ENCODE measurements at regions not wholly inside any gene's neighbourhood (a gene's known extent, or its start where the extent isn't known, plus 50 kb on each side); places are given as distances from the start of the nearest gene placed in this dataset.

- Histone ChIP-seq H3K9ac (ENCODE audit: control insufficient read depth, insufficient read depth, low read length) (no peak overlapping the region), H3K27ac (ENCODE audit: control insufficient read depth, insufficient read depth) (no peak overlapping the region), H4K20me1 (ENCODE audit: control insufficient read depth, insufficient read depth) (no peaks in the 10 kb centered on the region), H3K4me1 (ENCODE audit: control insufficient read depth, insufficient read depth, low read length) (no peaks in the 10 kb centered on the region), H3K4me2 (ENCODE audit: control insufficient read depth, insufficient read depth) (no peak overlapping the region), H3K4me3 (no peak overlapping the region), H3K9me3 (replicated peaks; ENCODE audit: control insufficient read depth, insufficient read depth, low read length) (no peaks in the 10 kb centered on the region), H3K27me3 (replicated peaks in 1 of 2; ENCODE audit: control insufficient read depth in 2 of 2, insufficient read depth in 2 of 2, low read length in 1 of 2) (no peaks in the 10 kb centered on the region; a peak in 2 of 4 replicates), H3K79me2 (ENCODE audit: control insufficient read depth, insufficient read depth, low read length) (no peaks in the 10 kb centered on the region), H2AFZ (ENCODE audit: control insufficient read depth, low read depth, low read length) (no peak overlapping the region), H3K36me3 (ENCODE audit: control insufficient read depth in 2 of 2, insufficient read depth in 2 of 2, low read length in 1 of 2) (no peaks in the 10 kb centered on the region)
- no peak for FAIRE-seq
- CTCF ChIA-PET, result interaction anchor here (1.1 kb wide), 1 partner anchor 79 kb away, joined by 3 read pairs; no protein-coding TSS in a partner anchor
- BruUV-seq (replicated peaks), result no TSS peak
- SMC1A ChIA-PET (ENCODE audit: uncharacterized antibody, unreplicated experiment), result interaction anchor here (1.4 kb wide), 1 partner anchor 9 kb away, joined by 5 read pairs; no protein-coding TSS in a partner anchor
- whole genome bisulfite sequencing (ENCODE audit: insufficient coverage, insufficient replicate concordance, low lambda C conversion rate, missing lambda C conversion rate), result 29% methylated on average over 2 of the region's 2 CpGs
- RAD21 ChIA-PET (ENCODE audit: unreplicated experiment), result no interaction called here
- no peak for ATAC-seq
- DNase-seq (ENCODE audit: low read depth, low spot score), result no peak
- POLR2A ChIA-PET, result no interaction called here
- no peak for TF ChIP-seq ZNF687 (IDR thresholded peaks at IDR 0.05)
- intact Hi-C loops (cut with micrococcal nuclease; ENCODE audit: unreplicated experiment) (no loop called here), in situ Hi-C loops (cut with MboI) (no loop called here)
Measured at GRCh38 chr2:133975676-133976428, 278.0 kb upstream of the MGAT5 start.

DNA sequence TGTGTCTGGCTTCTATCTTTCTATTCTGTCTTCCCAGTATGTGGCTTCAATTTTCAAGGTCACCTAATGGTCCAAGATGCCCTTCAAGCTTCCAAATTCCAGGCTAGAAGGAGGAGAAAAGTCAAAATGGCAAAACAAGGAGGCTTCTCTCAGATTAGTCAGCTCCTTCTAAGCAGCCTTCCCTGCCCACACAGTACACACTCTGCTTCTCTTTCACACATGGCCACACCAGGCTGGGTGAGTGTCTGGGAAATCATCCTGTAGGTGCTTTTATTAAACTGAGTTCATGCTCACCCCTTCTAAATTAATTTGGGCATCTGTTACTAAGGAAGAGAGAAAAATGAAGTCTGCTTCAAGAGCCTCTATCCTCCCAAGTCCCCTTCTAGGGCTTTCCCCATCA is 277.2 kb upstream of the MGAT5 start:
- Histone ChIP-seq H3K79me2 (ENCODE audit: control insufficient read depth, insufficient read depth, low read length) (no peaks in the 10 kb centered on the region), H3K27me3 (replicated peaks in 1 of 2; ENCODE audit: control insufficient read depth in 2 of 2, insufficient read depth in 2 of 2, low read length in 1 of 2) (no peaks in the 10 kb centered on the region; a peak in 2 of 4 replicates), H3K9me3 (replicated peaks; ENCODE audit: control insufficient read depth, insufficient read depth, low read length) (no peaks in the 10 kb centered on the region), H3K27ac (ENCODE audit: control insufficient read depth, insufficient read depth) (no peak overlapping the region), H4K20me1 (ENCODE audit: control insufficient read depth, insufficient read depth) (no peaks in the 10 kb centered on the region), H3K9ac (ENCODE audit: control insufficient read depth, insufficient read depth, low read length) (no peak overlapping the region), H3K4me3 (no peak overlapping the region), H3K4me1 (ENCODE audit: control insufficient read depth, insufficient read depth, low read length) (no peaks in the 10 kb centered on the region), H2AFZ (ENCODE audit: control insufficient read depth, low read depth, low read length) (no peak overlapping the region), H3K36me3 (ENCODE audit: control insufficient read depth in 2 of 2, insufficient read depth in 2 of 2, low read length in 1 of 2) (no peaks in the 10 kb centered on the region), H3K4me2 (ENCODE audit: control insufficient read depth, insufficient read depth) (no peak overlapping the region)
- CTCF ChIA-PET, result interaction anchor here (0.9 to 1.1 kb wide), 2 partner anchors 78 to 435 kb away, joined by 3 read pairs; no protein-coding TSS in a partner anchor
- intact Hi-C loops (cut with micrococcal nuclease; ENCODE audit: unreplicated experiment) (no loop called here), in situ Hi-C loops (cut with MboI) (no loop called here)
- FAIRE-seq, result no peak
- no peak for ATAC-seq
- no TSS peak for BruUV-seq (replicated peaks)
- RAD21 ChIA-PET (ENCODE audit: unreplicated experiment), result no interaction called here
- no peak for TF ChIP-seq ZNF207 (IDR thresholded peaks at IDR 0.05; ENCODE audit: borderline replicate concordance)
- TF ChIP-seq NFYA (IDR thresholded peaks at IDR 0.05; ENCODE audit: borderline replicate concordance, low read depth, low read length), result no peak
- TF ChIP-seq ZBTB11 (CRISPR knock-in tag; IDR thresholded peaks at IDR 0.05), result no peak
- SMC1A ChIA-PET (ENCODE audit: uncharacterized antibody, unreplicated experiment), result interaction anchor here (1.4 kb wide), 1 partner anchor 10 kb away, joined by 5 read pairs; no protein-coding TSS in a partner anchor
- POLR2A ChIA-PET, result no interaction called here
- no peak for DNase-seq (ENCODE audit: low read depth, low spot score)

All from GM12878 (cell line).